ENCODE measurements at regions not wholly inside any gene's neighbourhood (a gene's known extent, or its start where the extent isn't known, plus 50 kb on each side); places are given as distances from the start of the nearest gene placed in this dataset.
"Not testable (repeated sequence)": the region's sequence is repeated elsewhere in the genome, so short reads cannot be mapped to it uniquely, and the experiment has no call there.

DNA sequence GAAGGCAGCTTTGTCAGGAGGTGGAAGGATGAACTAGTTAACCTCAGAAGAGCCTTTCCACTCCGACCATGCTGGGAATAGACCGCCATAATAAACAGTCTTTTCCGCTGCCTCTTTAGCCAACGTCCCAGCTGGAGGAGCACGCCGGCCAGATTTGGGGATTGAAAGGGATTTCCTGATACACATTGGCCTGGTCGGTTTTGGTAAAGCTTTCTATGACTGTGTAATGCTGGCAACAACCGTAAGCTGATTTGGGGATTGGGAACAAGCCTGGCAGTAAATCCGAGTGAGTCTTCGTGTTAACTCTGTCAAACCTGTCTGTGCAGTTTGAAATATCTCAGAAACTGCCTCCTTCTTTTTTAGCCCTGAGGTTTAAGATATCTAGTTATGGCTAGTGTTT lies 87.0 kb downstream of the DAD1 start:
- DNase-seq (ENCODE audit: low read depth in 1 of 2, low spot score in 1 of 2), result peak in 1 of 2 experiments; percentile 30
- TF ChIP-seq JUND (IDR thresholded peaks at IDR 0.05; ENCODE audit: low read depth), result no peak
- in situ Hi-C loops (cut with HindIII; ENCODE audit: low pct_unique_long_range_greater_than_20kb, low sequenced_read_pairs), result no loop called here

DNA sequence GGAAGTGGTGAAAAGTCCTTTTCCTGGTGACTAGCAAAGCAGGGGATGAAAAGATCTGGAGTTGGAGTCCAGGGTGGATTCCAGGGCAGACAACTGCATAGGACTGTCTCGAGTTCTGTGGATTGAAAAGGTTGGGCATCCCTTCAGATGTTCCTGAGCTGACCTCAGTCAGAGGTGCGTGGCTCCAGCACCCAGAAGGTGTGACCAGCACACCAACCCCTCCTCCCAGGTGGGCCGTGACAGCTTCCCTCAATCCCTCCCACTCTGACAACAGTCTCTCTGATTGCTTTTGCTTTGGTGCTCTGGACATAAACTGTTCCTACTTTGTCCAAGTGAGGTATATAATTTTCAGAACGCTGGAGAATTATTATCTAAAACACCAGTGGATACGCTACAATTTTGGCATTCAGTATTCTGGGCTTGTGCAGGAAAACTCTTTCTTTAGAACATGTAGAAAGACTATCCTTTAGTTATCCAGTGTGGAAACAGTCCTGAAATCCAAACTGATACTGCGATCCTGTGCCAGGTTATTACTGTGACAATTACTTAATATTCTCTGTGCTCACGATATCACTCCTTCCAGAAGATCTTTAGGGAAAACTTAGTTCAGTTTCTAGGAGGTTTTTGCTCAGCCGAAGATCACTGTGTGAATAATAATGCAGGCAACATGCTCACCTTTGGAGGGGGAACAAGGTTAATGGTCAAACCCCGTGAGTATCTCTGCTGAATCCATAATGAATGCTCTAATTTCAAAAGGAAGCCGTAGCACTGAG lies 87.9 kb downstream of the DAD1 start:
- no peak for DNase-seq (ENCODE audit: low read depth in 1 of 2, low spot score in 1 of 2)
- in situ Hi-C loops (cut with HindIII; ENCODE audit: low pct_unique_long_range_greater_than_20kb, low sequenced_read_pairs), result no loop called here
- TF ChIP-seq JUND (IDR thresholded peaks at IDR 0.05; ENCODE audit: low read depth), result no peak

DNA sequence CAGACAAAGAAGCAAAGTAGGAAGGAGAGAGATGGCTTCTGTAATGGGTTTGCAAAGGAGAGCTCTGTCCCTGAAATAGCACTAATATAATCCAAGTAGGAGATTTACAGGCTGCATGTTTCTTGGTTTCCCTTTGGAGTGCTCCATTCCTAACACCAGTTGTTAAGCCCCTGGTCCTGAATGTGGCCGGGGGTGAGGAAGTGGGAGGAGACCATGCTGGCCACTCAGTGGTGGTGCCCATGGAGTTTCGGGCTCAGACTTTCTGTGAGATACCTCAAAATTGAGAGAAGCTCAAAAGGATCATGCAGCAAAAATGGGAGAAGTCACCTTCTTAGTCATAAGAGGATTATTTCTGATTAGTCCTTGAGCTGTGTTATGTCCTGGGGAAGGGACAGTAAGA lies 88.5 kb downstream of the DAD1 start:
- DNase-seq (ENCODE audit: low read depth in 1 of 2, low spot score in 1 of 2), result no peak
- TF ChIP-seq JUND (IDR thresholded peaks at IDR 0.05; ENCODE audit: low read depth), result no peak
- in situ Hi-C loops (cut with HindIII; ENCODE audit: low pct_unique_long_range_greater_than_20kb, low sequenced_read_pairs), result no loop called here

DNA sequence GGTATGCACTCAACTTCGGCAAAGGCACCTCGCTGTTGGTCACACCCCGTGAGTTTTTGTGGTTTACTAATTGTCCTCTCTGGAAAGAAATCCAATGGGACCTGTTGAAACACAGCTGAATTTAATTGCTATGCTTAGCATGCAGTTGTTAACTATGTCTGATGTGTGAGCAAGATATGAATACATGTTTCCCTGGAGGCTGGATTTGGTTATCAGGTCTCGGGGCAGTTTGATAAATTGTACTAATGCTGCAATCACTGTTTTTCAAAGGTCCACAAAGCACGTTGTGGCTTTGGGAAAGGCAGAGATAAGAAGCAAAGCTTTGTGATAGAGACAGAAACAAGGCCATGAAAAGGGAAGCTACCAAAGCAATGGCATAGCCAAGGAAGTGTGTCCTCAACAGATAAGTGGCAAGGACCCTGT lies 91.3 kb downstream of the DAD1 start:
- DNase-seq (ENCODE audit: low read depth in 1 of 2, low spot score in 1 of 2), result no peak
- in situ Hi-C loops (cut with HindIII; ENCODE audit: low pct_unique_long_range_greater_than_20kb, low sequenced_read_pairs), result no loop called here
- TF ChIP-seq JUND (IDR thresholded peaks at IDR 0.05; ENCODE audit: low read depth), result no peak

DNA sequence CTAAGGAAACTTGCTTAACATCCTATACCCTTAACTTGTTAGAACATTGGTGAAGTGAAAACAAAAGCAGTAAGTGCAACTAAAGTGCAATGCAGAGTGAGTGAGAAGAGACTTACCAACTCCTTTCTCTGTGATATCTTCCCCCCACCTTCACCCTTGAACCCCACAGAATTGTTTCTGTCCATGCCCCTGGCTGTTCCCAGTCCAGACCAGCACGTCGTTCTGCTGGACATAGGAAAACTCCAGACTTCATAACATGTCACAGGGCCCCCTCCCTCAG lies 91.9 kb downstream of the DAD1 start:
- in situ Hi-C loops (cut with HindIII; ENCODE audit: low pct_unique_long_range_greater_than_20kb, low sequenced_read_pairs), result no loop called here
- DNase-seq (ENCODE audit: low read depth in 1 of 2, low spot score in 1 of 2), result no peak
- TF ChIP-seq JUND (IDR thresholded peaks at IDR 0.05; ENCODE audit: low read depth), result no peak

DNA sequence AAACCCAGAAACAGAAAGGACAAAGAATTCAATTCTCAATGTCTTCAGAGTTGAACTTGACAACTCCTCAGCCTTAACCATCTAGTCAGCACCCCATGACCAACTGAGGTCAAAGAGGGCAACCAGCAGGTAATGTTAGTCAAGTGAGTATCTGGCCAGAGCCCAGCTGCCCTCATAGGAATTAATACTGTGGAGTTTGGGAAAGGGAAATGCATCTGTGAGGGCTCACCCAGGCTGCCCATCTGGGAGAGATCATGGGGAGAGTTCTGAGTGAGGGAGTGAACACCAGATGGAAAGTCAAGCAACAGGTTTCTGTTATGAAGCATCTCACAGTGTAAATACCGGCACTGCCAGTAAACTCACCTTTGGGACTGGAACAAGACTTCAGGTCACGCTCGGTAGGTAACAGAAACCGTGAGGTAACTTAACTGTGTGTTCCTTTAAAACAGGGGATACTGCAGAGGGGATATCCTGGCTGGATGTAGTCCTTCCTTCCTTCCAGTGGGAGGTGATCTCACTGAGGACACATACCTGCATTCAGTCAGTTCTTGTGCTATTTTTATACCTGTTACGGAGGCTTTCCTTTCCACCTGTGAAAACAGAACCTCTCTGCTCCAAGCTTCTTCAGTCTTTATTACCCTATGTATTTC lies 94.4 kb downstream of the DAD1 start:
- TF ChIP-seq JUND (IDR thresholded peaks at IDR 0.05; ENCODE audit: low read depth), result no peak

DNA sequence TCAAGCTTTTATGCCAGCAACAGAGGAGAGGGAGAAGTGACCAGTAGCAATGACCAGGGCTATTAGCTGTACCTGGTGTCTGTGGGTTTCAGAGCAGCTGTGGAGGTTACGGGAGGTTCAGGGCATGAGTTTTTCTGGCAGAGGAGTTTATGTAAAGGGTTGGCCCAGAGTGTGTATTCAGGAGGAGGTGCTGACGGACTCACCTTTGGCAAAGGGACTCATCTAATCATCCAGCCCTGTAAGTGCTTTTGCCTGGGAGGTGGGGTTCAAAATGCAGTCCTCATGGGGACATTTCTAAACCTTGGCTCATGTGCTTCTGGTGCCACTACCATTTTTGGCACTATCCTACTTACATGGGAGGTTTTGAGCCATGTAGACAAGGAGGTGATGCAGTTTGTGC lies 95.3 kb downstream of the DAD1 start:
- DNase-seq (ENCODE audit: low read depth in 1 of 2, low spot score in 1 of 2), result no peak
- TF ChIP-seq JUND (IDR thresholded peaks at IDR 0.05; ENCODE audit: low read depth), result no peak
- in situ Hi-C loops (cut with HindIII; ENCODE audit: low pct_unique_long_range_greater_than_20kb, low sequenced_read_pairs), result no loop called here

More for the DNA sequence above, 94.4 kb downstream of the DAD1 start:
- in situ Hi-C loops (cut with HindIII; ENCODE audit: low pct_unique_long_range_greater_than_20kb, low sequenced_read_pairs), result no loop called here
- no peak for DNase-seq (ENCODE audit: low read depth in 1 of 2, low spot score in 1 of 2)

DNA sequence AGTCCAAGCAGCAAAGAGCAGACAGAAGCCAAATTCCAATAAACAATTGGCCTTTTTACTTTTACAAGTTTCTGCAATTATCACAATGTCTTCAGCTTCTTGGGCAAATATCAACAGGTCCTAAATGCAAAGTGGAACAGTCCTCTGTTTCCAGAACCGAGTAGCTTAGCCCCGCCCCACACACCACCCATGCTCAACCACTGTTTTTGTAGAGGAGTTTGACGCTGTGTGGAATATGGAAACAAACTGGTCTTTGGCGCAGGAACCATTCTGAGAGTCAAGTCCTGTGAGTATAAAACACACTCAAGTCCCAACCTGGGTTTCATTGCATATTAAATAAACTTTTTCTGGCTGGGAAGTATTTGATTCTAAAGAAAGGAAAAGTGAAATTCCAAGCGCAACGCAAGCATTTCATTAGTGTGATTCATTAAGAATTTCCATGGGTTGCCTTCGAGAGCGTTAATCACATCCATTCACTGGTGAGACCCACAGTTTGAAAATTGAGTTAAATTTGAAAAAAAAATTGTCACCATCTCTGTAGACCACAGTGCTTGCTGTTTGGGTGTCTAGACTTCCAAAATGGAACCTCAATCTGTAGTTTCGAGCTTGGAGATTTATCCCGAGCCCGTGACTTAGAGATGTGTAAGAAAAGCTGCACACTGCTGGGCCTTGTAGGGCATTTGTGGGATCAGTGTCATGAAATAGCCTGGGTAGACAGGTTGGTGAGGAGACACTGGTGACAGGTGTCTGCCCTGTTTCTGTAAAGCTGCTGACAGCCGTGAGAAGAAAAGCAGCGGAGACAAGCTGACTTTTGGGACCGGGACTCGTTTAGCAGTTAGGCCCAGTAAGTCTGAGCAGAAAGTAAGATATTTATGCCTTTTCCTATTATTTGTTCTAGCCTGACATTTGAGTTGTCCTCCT lies 96.1 kb downstream of the DAD1 start:
- no peak for DNase-seq (ENCODE audit: low read depth in 1 of 2, low spot score in 1 of 2)
- in situ Hi-C loops (cut with HindIII; ENCODE audit: low pct_unique_long_range_greater_than_20kb, low sequenced_read_pairs), result no loop called here
- TF ChIP-seq JUND (IDR thresholded peaks at IDR 0.05; ENCODE audit: low read depth), result no peak

DNA sequence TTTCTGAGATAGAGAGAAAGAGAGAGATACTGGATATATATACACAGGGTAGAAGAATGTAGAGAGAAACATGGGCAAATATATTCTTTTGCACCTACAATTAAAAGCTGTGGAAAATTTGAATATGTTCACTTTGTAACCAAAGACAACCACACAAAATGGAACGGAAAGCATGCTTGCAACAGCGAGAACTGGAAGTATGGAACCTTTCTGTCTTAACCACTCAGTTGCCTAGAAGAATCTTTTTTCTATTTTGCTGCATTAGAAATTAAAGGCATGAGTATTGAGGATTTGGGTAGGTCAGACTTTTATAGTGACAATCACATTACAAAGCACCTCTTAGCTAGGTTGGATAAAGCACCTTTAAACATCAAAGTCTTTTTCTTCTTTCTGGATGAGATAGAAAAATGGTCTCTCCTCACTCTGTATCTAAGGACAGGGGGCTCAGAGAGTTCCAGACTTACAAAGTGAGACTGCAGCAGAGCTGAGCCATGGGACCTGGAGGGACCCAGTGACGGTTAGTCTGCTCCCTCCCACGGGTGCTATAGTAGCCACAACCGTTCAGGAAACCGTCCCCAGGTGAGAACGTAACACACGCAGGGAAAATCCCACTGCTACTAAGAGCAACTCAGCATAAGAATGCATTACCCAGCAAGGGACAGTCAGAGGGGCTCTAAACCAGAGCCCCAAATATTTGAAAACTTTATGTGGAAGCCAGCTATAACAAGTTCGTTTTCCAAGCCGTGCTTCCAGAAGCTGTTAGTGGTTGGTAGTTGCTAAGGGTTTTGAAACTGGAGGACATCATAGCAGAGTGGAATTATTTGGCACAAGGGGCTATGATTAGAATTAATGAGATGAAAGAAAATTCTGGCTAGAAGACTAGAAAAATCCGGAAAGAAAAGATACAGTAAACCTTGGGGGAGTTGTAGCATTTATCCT lies 97.1 kb downstream of the DAD1 start:
- no peak for DNase-seq (ENCODE audit: low read depth in 1 of 2, low spot score in 1 of 2)
- in situ Hi-C loops (cut with HindIII; ENCODE audit: low pct_unique_long_range_greater_than_20kb, low sequenced_read_pairs), result no loop called here
- TF ChIP-seq JUND (IDR thresholded peaks at IDR 0.05; ENCODE audit: low read depth), result no peak

DNA sequence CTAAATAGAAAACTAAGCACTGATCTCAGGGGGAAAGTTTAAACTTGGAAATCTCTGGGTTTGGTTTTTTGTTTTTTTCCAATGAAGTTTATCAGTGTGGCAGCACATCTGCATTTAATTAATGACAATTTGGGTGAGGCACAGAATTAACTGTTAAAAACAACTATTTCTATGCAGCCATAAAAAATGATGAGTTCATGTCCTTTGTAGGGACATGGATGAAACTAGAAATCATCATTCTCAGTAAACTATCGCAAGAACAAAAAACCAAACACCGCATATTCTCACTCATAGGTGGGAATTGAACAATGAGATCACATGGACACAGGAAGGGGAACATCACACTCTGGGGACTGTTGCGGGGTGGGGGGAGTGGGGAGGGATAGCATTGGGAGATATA lies 98.0 kb downstream of the DAD1 start:
- DNase-seq (ENCODE audit: low read depth in 1 of 2, low spot score in 1 of 2); in situ Hi-C loops (cut with HindIII; ENCODE audit: low pct_unique_long_range_greater_than_20kb, low sequenced_read_pairs): not testable (repeated sequence)

DNA sequence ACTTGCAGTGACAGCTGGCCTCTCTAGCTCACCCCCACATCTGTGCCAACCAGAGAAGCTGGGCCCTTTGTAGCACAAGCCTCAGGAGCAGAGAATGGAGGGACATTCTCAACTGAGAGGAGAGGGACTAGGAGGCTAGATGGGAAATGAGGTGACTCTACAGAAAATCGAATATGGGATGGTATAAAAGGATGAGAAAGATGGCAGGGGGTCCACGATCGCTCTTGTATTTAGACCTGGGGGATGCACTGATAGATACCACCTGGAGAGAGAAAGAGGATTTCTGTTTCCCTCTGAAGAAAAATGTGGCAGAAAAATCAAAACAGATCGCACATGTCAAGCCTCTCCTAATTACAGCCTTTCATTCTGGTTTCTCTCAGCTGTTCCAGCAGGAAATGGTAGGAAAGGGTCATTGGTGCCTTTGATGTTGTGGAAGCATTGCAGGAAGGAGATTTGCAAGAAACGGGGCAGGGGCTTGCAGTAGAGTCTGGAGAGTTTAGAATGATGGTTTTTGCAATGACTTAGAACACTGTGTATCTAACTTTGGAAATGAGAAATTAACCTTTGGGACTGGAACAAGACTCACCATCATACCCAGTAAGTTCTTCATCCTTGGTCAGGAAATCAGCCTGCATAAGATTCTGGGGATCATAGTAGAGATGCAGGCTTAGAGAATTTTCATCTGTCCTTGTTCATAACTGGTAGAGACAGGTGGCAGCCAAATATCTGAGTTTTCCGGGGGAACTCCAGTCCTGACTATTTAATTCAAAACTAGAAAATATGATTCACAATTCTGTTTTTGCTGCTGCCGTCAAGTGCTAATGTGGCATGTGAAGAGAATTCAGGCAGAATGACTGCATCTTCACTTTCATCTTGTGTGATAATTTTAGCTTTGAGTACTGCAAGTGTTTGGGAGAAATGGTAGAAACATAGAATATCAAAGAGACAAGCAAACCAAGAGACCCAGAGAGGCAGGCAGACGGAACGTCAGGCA lies 98.8 kb downstream of the DAD1 start:
- TF ChIP-seq JUND (IDR thresholded peaks at IDR 0.05; ENCODE audit: low read depth), result no peak
- in situ Hi-C loops (cut with HindIII; ENCODE audit: low pct_unique_long_range_greater_than_20kb, low sequenced_read_pairs), result no loop called here
- no peak for DNase-seq (ENCODE audit: low read depth in 1 of 2, low spot score in 1 of 2)
